SK-N-SH treated with all-trans-retinoic acid at 6 μM for 48 hours (cell line): ENCODE measurements at regions not wholly inside any gene's neighbourhood (a gene's known extent, or its start where the extent isn't known, plus 50 kb on each side); places are given as distances from the start of the nearest gene placed in this dataset.

Source experiments
- OSR1 ChIP-seq: fragments of 250-450 bp; sonication (Bioruptor Pico); IDR thresholded peaks from 2 replicates; pipeline ENCODE4 v1.8.0; 2022; ENCODE audit warnings: moderate library complexity, mild to moderate bottlenecking, inconsistent platforms
- SNAI2 ChIP-seq: fragments of 250-450 bp; sonication (Bioruptor Pico); IDR thresholded peaks from 2 replicates; pipeline ENCODE4 v1.5.0; 2020; ENCODE audit warnings: mild to moderate bottlenecking, moderate library complexity

- TF ChIP-seq SNAI2: no peak
- no peak for TF ChIP-seq OSR1 (CRISPR knock-in tag)
Measured at GRCh38 chr10:71064413-71065118, 147.8 kb upstream of the UNC5B start.
